SK-N-SH (cell line): ENCODE measurements at regions not wholly inside any gene's neighbourhood (a gene's known extent, or its start where the extent isn't known, plus 50 kb on each side); places are given as distances from the start of the nearest gene placed in this dataset.

ENCODE experiments used
- CTCF ChIA-PET: fragments of 300-600, 350-600 bp; formaldehyde crosslinking; extraction: SDS; loops from one replicate; lab custom pipeline; 2021; lab: Yijun Ruan, JAX
- POLR2A ChIA-PET: fragments of 350-600 bp; sonication (Branson Sonifier 250); formaldehyde crosslinking; extraction: SDS; loops from one replicate; lab custom pipeline; 2020; ENCODE audit warnings: antibody characterized with exemption, inconsistent platforms; lab: Yijun Ruan, JAX
- DNase-seq: peaks from one replicate; pipeline ENCODE4 v3.0.0; 2012
- H2AFZ ChIP-seq: fragments of 200-600 bp; sonication (generic); 2 replicates; pipeline ENCODE4 v1.8.1; 2016; ENCODE audit warnings: antibody characterized with exemption, mild to moderate bottlenecking, low read depth
- H3F3A ChIP-seq: fragments of 200-600 bp; sonication (generic); replicated peaks from 2 replicates; pipeline ENCODE3; 2016; ENCODE audit warnings: antibody characterized with exemption, mild to moderate bottlenecking; ENCODE audit not compliant: insufficient read depth
- H3K27ac ChIP-seq, 2 experiments: fragments of 200-500 bp in 1 of 2; fragments of 200-600 bp in 1 of 2; sonication (Bioruptor generic) in 1 of 2; sonication (generic), shearing (Covaris generic) in 1 of 2; 2 replicates each; pipeline versions ENCODE4 v1.5.1 to v1.6.1; 2014 to 2016; ENCODE audit warnings: low read depth in 2 of 2, inconsistent platforms in 1 of 2, low read length in 1 of 2, mild to moderate bottlenecking in 1 of 2, mixed read lengths in 1 of 2
- H3K27me3 ChIP-seq: fragments of 200-600 bp; sonication (generic), shearing (Covaris generic); 2 replicates; pipeline ENCODE4 v1.6.1; 2016; ENCODE audit warnings: mixed run types; ENCODE audit not compliant: insufficient read depth
- H3K36me3 ChIP-seq, 2 experiments: fragments of 200-500 bp in 1 of 2; fragments of 200-600 bp in 1 of 2; sonication (Bioruptor generic) in 1 of 2; sonication (generic) in 1 of 2; replicated peaks in 1 of 2; 2 replicates each; pipeline versions ENCODE3 to v1.5.1; 2014 to 2016; ENCODE audit warnings: low read length in 1 of 2, mild to moderate bottlenecking in 1 of 2; ENCODE audit not compliant: insufficient read depth in 2 of 2, control insufficient read depth in 1 of 2
- H3K4me1 ChIP-seq, 2 experiments: fragments of 200-500 bp in 1 of 2; fragments of 200-600 bp in 1 of 2; sonication (Bioruptor generic) in 1 of 2; sonication (generic), shearing (Covaris generic) in 1 of 2; 2 replicates each; pipeline versions ENCODE4 v1.5.1 to v1.6.1; 2014 to 2016; ENCODE audit warnings: low read depth in 1 of 2, low read length in 1 of 2, mixed run types in 1 of 2; ENCODE audit not compliant: insufficient read depth in 2 of 2, control insufficient read depth in 1 of 2
- H3K4me2 ChIP-seq: fragments of 200-600 bp; sonication (generic), shearing (Covaris generic); 2 replicates; pipeline ENCODE4 v1.6.1; 2017; ENCODE audit warnings: mixed run types
- H3K4me3 ChIP-seq, 2 experiments: fragments of 200-500 bp in 1 of 2; fragments of 200-600 bp in 1 of 2; sonication (Bioruptor generic) in 1 of 2; sonication (generic), shearing (Covaris generic) in 1 of 2; 2 replicates each; pipeline versions ENCODE4 v1.5.1 to v1.8.1; 2014 to 2016; ENCODE audit warnings: low read depth in 2 of 2, inconsistent platforms in 1 of 2, low read length in 1 of 2, mild to moderate bottlenecking in 1 of 2, mixed read lengths in 1 of 2, moderate library complexity in 1 of 2
- H3K79me2 ChIP-seq: fragments of 200-600 bp; sonication (generic); 2 replicates; pipeline ENCODE4 v1.8.1; 2017; ENCODE audit warnings: mild to moderate bottlenecking; ENCODE audit not compliant: insufficient read depth
- H3K9ac ChIP-seq: fragments of 200-600 bp; sonication (generic); 2 replicates; pipeline ENCODE4 v1.6.1; 2017; ENCODE audit warnings: mixed run types
- H3K9me2 ChIP-seq: fragments of 200-600 bp; sonication (generic); 2 replicates; pipeline ENCODE4 v1.6.1; 2017; ENCODE audit warnings: mixed run types
- H3K9me3 ChIP-seq: fragments of 200-600 bp; sonication (generic); 2 replicates; pipeline ENCODE4 v1.6.1; 2017; ENCODE audit warnings: mixed run types, mild to moderate bottlenecking, moderate library complexity
- H4K20me1 ChIP-seq: fragments of 200-600 bp; sonication (generic); 2 replicates; pipeline ENCODE4 v1.6.1; 2017; ENCODE audit warnings: mild to moderate bottlenecking, mixed run types; ENCODE audit not compliant: insufficient read depth
- CHD2 ChIP-seq: fragments of 150-350 bp; IDR thresholded peaks from 2 replicates; pipeline ENCODE4 v1.6.1; 2018; ENCODE audit warnings: low read length; ENCODE audit not compliant: partially characterized antibody
- ELF1 ChIP-seq: IDR thresholded peaks from 2 replicates; pipeline ENCODE4 v1.4.0; 2012
- EP300 ChIP-seq, 2 experiments: IDR thresholded peaks; 2 replicates each; pipeline versions ENCODE4 v1.4.0 to v1.6.1; 2012; ENCODE audit warnings: borderline replicate concordance in 1 of 2, low read depth in 1 of 2, low read length in 1 of 2
- EZH2phosphoT487 ChIP-seq: fragments of 200-600 bp; sonication (generic); IDR thresholded peaks from 2 replicates; pipeline ENCODE4 v1.6.1; 2017; ENCODE audit warnings: low read depth, mixed run types, mild to moderate bottlenecking, antibody characterized with exemption, moderate library complexity, borderline replicate concordance
- FOSL2 ChIP-seq: IDR thresholded peaks from 2 replicates; pipeline ENCODE4 v1.4.0; 2012; ENCODE audit warnings: low read depth, mild to moderate bottlenecking, moderate library complexity, borderline replicate concordance
- FOXJ3 ChIP-seq: sonication (generic); formaldehyde crosslinking; IDR thresholded peaks from 2 replicates; pipeline ENCODE4 v1.5.1; 2020; ENCODE audit warnings: mild to moderate bottlenecking, missing genetic modification reagents
- FOXM1 ChIP-seq: IDR thresholded peaks from 2 replicates; pipeline ENCODE4 v1.4.0; 2012; ENCODE audit warnings: low read depth, mild to moderate bottlenecking
- GATA2 ChIP-seq: sonication (generic); formaldehyde crosslinking; IDR thresholded peaks from 2 replicates; pipeline ENCODE4 v1.5.0; 2020; ENCODE audit warnings: mild to moderate bottlenecking, missing genetic modification reagents
- JUND ChIP-seq: IDR thresholded peaks from 2 replicates; pipeline ENCODE4 v1.4.0; 2012
- MEF2A ChIP-seq: IDR thresholded peaks from 2 replicates; pipeline ENCODE4 v1.4.0; 2012; ENCODE audit warnings: low read depth, borderline replicate concordance
- MXI1 ChIP-seq: IDR thresholded peaks from 2 replicates; pipeline ENCODE4 v1.6.1; 2012; ENCODE audit warnings: mild to moderate bottlenecking, low read depth, low read length, improper control_type of control experiment
- NFIC ChIP-seq: IDR thresholded peaks from 2 replicates; pipeline ENCODE4 v1.4.0; 2012; ENCODE audit warnings: borderline replicate concordance
- POLR2AphosphoS5 ChIP-seq: IDR thresholded peaks from 2 replicates; pipeline ENCODE4 v1.6.1; 2012; ENCODE audit warnings: low read depth, low read length
- RAD21 ChIP-seq: IDR thresholded peaks from 2 replicates; pipeline ENCODE4 v1.6.1; 2012; ENCODE audit warnings: mild to moderate bottlenecking, low read length
- RCOR1 ChIP-seq: fragments of 150-350 bp; IDR thresholded peaks from 2 replicates; pipeline ENCODE4 v1.6.1; 2017; ENCODE audit warnings: antibody characterized with exemption, low read length
- REST ChIP-seq: IDR thresholded peaks from 2 replicates; pipeline ENCODE4 v1.6.1; 2012; ENCODE audit warnings: mild to moderate bottlenecking, low read depth, low read length, moderate library complexity
- RFX5 ChIP-seq: IDR thresholded peaks from 2 replicates; pipeline ENCODE4 v1.6.1; 2012; ENCODE audit warnings: mild to moderate bottlenecking, improper control_type of control experiment, low read length
- RXRA ChIP-seq: IDR thresholded peaks from 2 replicates; pipeline ENCODE4 v1.4.0; 2012; ENCODE audit warnings: low read depth, mild to moderate bottlenecking, borderline replicate concordance
- TEAD4 ChIP-seq: IDR thresholded peaks from 2 replicates; pipeline ENCODE4 v1.4.0; 2012; ENCODE audit warnings: mild to moderate bottlenecking, borderline replicate concordance; ENCODE audit not compliant: insufficient read depth
- ZBTB33 ChIP-seq: IDR thresholded peaks from 2 replicates; pipeline ENCODE4 v1.4.0; 2012; ENCODE audit warnings: low read depth, borderline replicate concordance
- WGBS: methylation state at CpG from one replicate; pipeline ENCODE4 v1.1.6; 2017; ENCODE audit warnings: low lambda C conversion rate; 5-methylcytosine and 5-hydroxymethylcytosine counted together

- CTCF ChIA-PET = no interaction called here
- Histone ChIP-seq H4K20me1 (no peaks in the 10 kb centered on the region), H2AFZ (no peak overlapping the region), H3K9me3 (no peaks in the 10 kb centered on the region), H3K4me2 (no peak overlapping the region), H3F3A (peaks cover under 1% of the 10 kb centered on the region), H3K4me1 (peaks cover 0 to 11% of the 10 kb centered on the region in 2 experiments; a peak in 1 of 4 replicates), H3K9ac (no peak overlapping the region), H3K27ac (no peak overlapping the region), H3K9me2 (no peaks in the 10 kb centered on the region), H3K79me2 (no peaks in the 10 kb centered on the region), H3K4me3 (no peak overlapping the region), H3K27me3 (no peaks in the 10 kb centered on the region), H3K36me3 (no peaks in the 10 kb centered on the region)
- no peak for DNase-seq
- TF ChIP-seq EZH2phosphoT487 (no peak), ZBTB33 (no peak), POLR2AphosphoS5 (no peak), FOSL2 (no peak), FOXM1 (no peak), MXI1 (no peak), TEAD4 (no peak), RXRA (no peak), NFIC (no peak), REST (no peak), RFX5 (no peak), FOXJ3 (CRISPR knock-in tag) (no peak), EP300 (IDR thresholded peaks at IDR 0.05; ENCODE audit: borderline replicate concordance in 1 of 2, low read depth in 1 of 2, low read length in 1 of 2) (no peak), ELF1 (no peak), CHD2 (no peak), JUND (no peak), RCOR1 (no peak), GATA2 (CRISPR knock-in tag) (no peak), MEF2A (no peak), RAD21 (no peak)
- POLR2A ChIA-PET = no interaction called here
- WGBS = 55% methylated on average over 3 of the region's 3 CpGs
Measured at GRCh38 chr10:107739951-107740350, 575.4 kb upstream of the SORCS1 start.
